ENCODE measurements at regions not wholly inside any gene's neighbourhood (a gene's known extent, or its start where the extent isn't known, plus 50 kb on each side); places are given as distances from the start of the nearest gene placed in this dataset.
"Not testable (repeated sequence)": the region's sequence is repeated elsewhere in the genome, so short reads cannot be mapped to it uniquely, and the experiment has no call there.

- ATAC-seq (no peak), DNase-seq (no peak)
- intact Hi-C loops (cut with DNase I, micrococcal nuclease): no loop called here
Measured at GRCh38 chr14:71430678-71431376, 501.4 kb upstream of the RGS6 start.

GRCh38 chr14:71432334-71433110 is 499.7 kb upstream of the RGS6 start:
- DNase-seq: no peak
- intact Hi-C loops (cut with DNase I, micrococcal nuclease): no loop called here
- ATAC-seq: peak; percentile 87

- DNase-seq: no peak
- ATAC-seq: no peak
- intact Hi-C loops (cut with DNase I, micrococcal nuclease): no loop called here
Measured at GRCh38 chr14:71433303-71433702, 498.9 kb upstream of the RGS6 start.

- ATAC-seq; DNase-seq; intact Hi-C loops (cut with DNase I, micrococcal nuclease): not testable (repeated sequence)
Measured at GRCh38 chr14:71435641-71436040, 496.6 kb upstream of the RGS6 start.

- intact Hi-C loops (cut with DNase I, micrococcal nuclease): no loop called here
- DNase-seq (no peak), ATAC-seq (no peak)
Measured at GRCh38 chr14:71437870-71438269, 494.4 kb upstream of the RGS6 start.

GRCh38 chr14:71438684-71439083 is 493.5 kb upstream of the RGS6 start:
- no peak for DNase-seq
- ATAC-seq: no peak
- intact Hi-C loops (cut with DNase I, micrococcal nuclease): no loop called here

- intact Hi-C loops (cut with DNase I, micrococcal nuclease): no loop called here
- no peak for DNase-seq
- no peak for ATAC-seq
Measured at GRCh38 chr14:71441126-71441525, 491.1 kb upstream of the RGS6 start.

GRCh38 chr14:71444030-71444822 is 488.0 kb upstream of the RGS6 start:
- no peak for ATAC-seq
- no peak for DNase-seq
- intact Hi-C loops (cut with DNase I, micrococcal nuclease): no loop called here

GRCh38 chr14:71448431-71449315 is 483.6 kb upstream of the RGS6 start:
- DNase-seq: no peak
- intact Hi-C loops (cut with DNase I, micrococcal nuclease): no loop called here
- peak; percentile 32 for ATAC-seq

GRCh38 chr14:71449316-71450055 is 482.7 kb upstream of the RGS6 start:
- DNase-seq: no peak
- ATAC-seq: no peak
- intact Hi-C loops (cut with DNase I, micrococcal nuclease): no loop called here

- intact Hi-C loops (cut with DNase I, micrococcal nuclease): no loop called here
- ATAC-seq: no peak
Measured at GRCh38 chr14:71451501-71451900, 480.7 kb upstream of the RGS6 start.

GRCh38 chr14:71452539-71452938 is 479.7 kb upstream of the RGS6 start:
- DNase-seq (no peak), ATAC-seq (no peak)
- intact Hi-C loops (cut with DNase I, micrococcal nuclease): no loop called here

More at GRCh38 chr14:71451501-71451900, 480.7 kb upstream of the RGS6 start:
- DNase-seq: no peak

GRCh38 chr14:71452987-71453386 is 479.2 kb upstream of the RGS6 start:
- no peak for DNase-seq
- no peak for ATAC-seq
- intact Hi-C loops (cut with DNase I, micrococcal nuclease): no loop called here

- ATAC-seq (no peak), DNase-seq (no peak)
- intact Hi-C loops (cut with DNase I, micrococcal nuclease): no loop called here
Measured at GRCh38 chr14:71454010-71454409, 478.2 kb upstream of the RGS6 start.

- ATAC-seq (peak; percentile 55), DNase-seq (no peak)
- intact Hi-C loops (cut with DNase I, micrococcal nuclease): no loop called here
Measured at GRCh38 chr14:71454513-71455332, 477.5 kb upstream of the RGS6 start.

- intact Hi-C loops (cut with DNase I, micrococcal nuclease): no loop called here
- ATAC-seq: no peak
- no peak for DNase-seq
Measured at GRCh38 chr14:71460091-71460490, 472.1 kb upstream of the RGS6 start.

GRCh38 chr14:71461617-71462016 is 470.6 kb upstream of the RGS6 start:
- ATAC-seq; intact Hi-C loops (cut with DNase I, micrococcal nuclease); DNase-seq: not testable (repeated sequence)
